Activated naive CD4-positive, alpha-beta T cell treated with anti-CD3 and anti-CD28 coated beads for 36 hours (primary cell): ENCODE measurements at regions not wholly inside any gene's neighbourhood (a gene's known extent, or its start where the extent isn't known, plus 50 kb on each side); places are given as distances from the start of the nearest gene placed in this dataset.

Source experiments
- CTCF ChIA-PET: fragments of 350-600 bp; sonication (Branson Sonifier 250); formaldehyde crosslinking; loops from one replicate; lab custom pipeline; 2021; ENCODE audit warnings: antibody characterized with exemption; lab: Charles Lee
- DNase-seq: peaks from one replicate; pipeline ENCODE4 v3.0.0-alpha.2; 2020
- H3K27ac Mint-ChIP-seq: one replicate; pipeline ENCODE4 v1.8.0; 2021; ENCODE audit warnings: mild to moderate bottlenecking, mixed read lengths
- H3K27me3 Mint-ChIP-seq: one replicate; pipeline ENCODE4 v1.8.0; 2021; ENCODE audit warnings: low read depth, mixed read lengths
- H3K36me3 Mint-ChIP-seq: one replicate; pipeline ENCODE4 v1.8.0; 2021; ENCODE audit warnings: low read depth, mixed read lengths
- H3K4me1 Mint-ChIP-seq: one replicate; pipeline ENCODE4 v1.8.0; 2021; ENCODE audit warnings: low read depth, mixed read lengths
- H3K4me3 Mint-ChIP-seq: one replicate; pipeline ENCODE4 v1.8.0; 2021; ENCODE audit warnings: mild to moderate bottlenecking, moderate library complexity, mixed read lengths
- H3K9me3 Mint-ChIP-seq: one replicate; pipeline ENCODE4 v1.8.0; 2021; ENCODE audit warnings: mixed read lengths
- intact Hi-C: fragments of 100-400 bp; cut with micrococcal nuclease; formaldehyde crosslinking; loops from one replicate; pipeline ENCODE4 v1.15.1; 2023

DNA sequence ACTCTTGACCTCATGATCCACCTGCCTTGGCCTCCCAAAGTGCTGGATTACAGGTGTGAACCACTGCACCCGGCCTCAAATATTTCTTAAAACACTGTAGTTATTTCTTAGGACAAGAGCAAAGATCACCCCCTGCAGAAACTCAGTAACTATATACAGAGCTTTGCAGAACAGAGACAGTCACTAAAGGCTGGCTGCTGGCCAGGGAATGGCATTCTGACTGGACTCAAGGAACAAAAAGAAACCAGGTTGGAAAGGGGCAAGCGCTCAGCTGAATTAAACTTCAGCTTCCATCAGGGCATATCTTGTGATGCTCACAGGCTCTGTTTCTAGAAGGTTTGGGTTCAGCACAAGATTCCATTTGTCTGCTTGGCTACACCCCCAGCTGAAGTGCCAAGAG is 95.8 kb downstream of the ADAMTS15 start:
- H3K27ac Mint-ChIP-seq: no peak overlapping the region
- H3K36me3 Mint-ChIP-seq: no peaks in the 10 kb centered on the region
- DNase-seq: no peak
- no peaks in the 10 kb centered on the region for H3K9me3 Mint-ChIP-seq
- CTCF ChIA-PET: no interaction called here
- no peak overlapping the region for H3K4me3 Mint-ChIP-seq
- H3K27me3 Mint-ChIP-seq: peaks cover 10% of the 10 kb centered on the region
- intact Hi-C loops: no loop called here
- no peaks in the 10 kb centered on the region for H3K4me1 Mint-ChIP-seq

DNA sequence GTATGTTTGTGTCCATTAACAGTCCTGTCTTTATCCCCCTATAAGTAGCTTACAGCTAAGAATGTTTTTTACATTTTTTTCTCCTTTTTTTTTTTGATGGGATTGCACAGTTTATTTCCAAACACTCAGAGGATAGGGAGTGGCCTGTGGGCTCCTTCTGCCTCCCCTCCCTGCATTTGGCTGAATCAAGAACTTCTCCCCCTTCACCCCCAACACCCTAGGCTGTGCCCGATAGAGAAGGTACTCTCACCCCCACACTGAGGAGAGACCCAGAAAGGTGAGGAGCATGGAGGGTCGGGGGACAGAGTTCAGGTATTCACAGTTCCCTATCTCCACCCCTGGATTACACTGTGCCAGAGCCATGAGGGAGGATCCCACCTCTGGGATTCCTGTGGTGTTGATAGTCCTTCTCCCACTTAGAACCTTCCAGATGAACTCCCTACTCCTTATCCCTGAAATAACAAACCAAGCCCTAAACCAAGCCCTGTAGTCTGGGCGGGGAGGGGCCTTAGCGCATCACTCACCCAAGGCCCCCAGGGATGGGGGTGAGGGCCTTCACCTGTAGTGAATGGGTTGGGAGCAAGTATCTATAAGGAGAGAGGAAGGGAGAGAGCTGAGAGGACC is 97.1 kb downstream of the ADAMTS15 start:
- Mint-ChIP-seq H3K27ac (no peak overlapping the region), H3K4me1 (no peaks in the 10 kb centered on the region), H3K36me3 (no peaks in the 10 kb centered on the region), H3K27me3 (peaks cover 10% of the 10 kb centered on the region), H3K9me3 (no peaks in the 10 kb centered on the region), H3K4me3 (no peak overlapping the region)
- intact Hi-C loops: no loop called here
- DNase-seq: no peak
- CTCF ChIA-PET: no interaction called here

DNA sequence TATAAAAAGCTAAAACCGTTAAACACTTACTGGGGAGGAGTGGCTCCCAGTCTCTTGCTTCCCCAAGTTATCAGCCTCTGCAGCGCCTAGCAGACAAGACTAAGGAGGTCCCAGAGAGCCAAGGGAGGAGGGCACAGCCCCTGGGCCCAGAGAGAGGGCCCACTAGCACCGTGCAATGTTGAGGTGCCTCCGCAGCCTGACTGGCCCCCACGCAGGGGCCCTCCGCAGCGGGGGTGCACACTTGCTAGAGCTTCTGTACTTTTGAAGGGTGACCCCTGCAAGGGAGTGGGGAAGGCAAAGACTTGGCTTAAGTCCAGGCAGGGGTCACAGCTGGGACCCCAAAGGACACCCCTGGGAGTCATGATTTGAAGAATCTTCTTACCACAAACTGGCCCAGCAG is 98.0 kb downstream of the ADAMTS15 start:
- Mint-ChIP-seq H3K4me1 (no peaks in the 10 kb centered on the region), H3K27me3 (peaks cover 10% of the 10 kb centered on the region), H3K27ac (no peak overlapping the region), H3K36me3 (no peaks in the 10 kb centered on the region), H3K9me3 (no peaks in the 10 kb centered on the region), H3K4me3 (no peak overlapping the region)
- no peak for DNase-seq
- intact Hi-C loops: no loop called here
- CTCF ChIA-PET: no interaction called here

DNA sequence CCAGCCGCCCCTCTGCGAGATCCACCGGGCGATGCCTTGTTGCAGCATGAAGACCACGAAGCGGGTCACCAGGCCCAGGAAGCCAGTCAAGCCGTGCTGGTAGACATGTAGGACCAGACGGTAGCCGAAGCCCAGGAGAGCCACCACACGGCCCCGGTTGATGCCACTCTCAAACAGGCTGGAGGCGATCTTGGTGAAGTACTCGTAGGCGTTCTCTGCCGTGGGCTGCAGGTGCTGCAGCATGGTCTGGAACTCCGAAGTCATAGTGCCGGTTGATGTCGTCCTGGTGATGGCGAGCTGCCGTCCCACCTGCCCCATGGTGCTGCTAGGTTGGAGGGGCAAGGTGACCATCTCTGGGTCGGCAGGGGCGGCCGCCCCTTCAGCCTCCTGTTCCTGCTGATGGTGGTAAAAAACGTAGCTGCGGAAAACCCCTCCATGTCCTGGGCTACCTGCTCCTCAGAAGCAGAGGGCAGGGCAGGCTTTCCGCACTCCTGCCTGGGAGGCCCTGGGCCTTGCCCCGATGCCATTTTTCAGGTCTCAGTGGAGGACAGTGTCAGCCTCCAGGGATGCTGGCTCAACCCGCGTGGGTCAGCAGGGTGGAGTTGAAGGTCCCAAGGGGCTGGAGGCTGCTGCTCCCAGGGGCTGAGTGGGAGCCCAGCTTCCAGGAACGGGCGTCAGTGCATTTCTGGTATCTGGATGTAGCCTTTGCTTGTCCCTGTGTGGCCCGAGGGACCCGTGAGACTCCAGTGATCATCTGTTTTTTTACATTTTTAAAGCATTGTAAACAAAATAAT is 98.7 kb downstream of the ADAMTS15 start:
- intact Hi-C loops: no loop called here
- no peaks in the 10 kb centered on the region for H3K36me3 Mint-ChIP-seq
- peaks cover 10% of the 10 kb centered on the region for H3K27me3 Mint-ChIP-seq
- H3K9me3 Mint-ChIP-seq: no peaks in the 10 kb centered on the region
- CTCF ChIA-PET: no interaction called here
- no peak overlapping the region for H3K27ac Mint-ChIP-seq
- no peak for DNase-seq
- no peak overlapping the region for H3K4me3 Mint-ChIP-seq
- H3K4me1 Mint-ChIP-seq: no peaks in the 10 kb centered on the region

DNA sequence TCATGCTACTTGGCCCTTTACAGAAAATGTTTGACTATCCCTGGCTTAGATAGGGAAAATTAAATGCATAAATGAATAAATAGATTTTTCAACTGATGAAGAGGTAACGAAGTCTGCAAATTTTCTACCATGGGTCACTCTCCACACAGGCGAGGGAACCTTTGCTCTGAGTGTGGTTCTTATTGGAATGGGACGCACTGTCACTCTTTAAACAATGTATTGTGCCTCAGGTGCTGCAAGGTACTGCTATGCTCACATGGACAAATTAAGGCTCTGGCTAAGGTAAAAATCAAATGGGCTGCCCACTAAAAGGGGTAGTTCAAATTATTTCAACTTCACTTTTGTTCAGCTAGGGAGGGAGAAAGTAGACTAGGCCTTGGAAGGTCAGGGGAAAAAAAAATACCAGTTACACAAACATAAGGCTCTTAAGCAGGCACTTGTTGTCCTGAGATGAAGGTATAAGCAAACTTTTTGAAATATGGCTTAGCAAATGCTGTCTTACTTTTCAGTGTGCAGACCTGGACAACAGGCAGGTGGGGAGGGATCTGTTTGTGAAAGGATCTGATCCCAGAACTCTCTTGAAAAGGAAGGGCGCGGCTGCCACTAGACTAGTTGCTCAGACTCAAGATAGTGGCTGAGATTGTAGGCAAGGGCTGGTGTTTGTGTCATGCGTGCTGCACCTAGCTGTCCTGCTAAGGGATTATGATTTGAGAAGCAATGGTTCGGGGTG is 99.5 kb downstream of the ADAMTS15 start:
- Mint-ChIP-seq H3K36me3 (no peaks in the 10 kb centered on the region), H3K27ac (no peak overlapping the region), H3K4me1 (no peaks in the 10 kb centered on the region), H3K27me3 (peaks cover 5% of the 10 kb centered on the region), H3K9me3 (no peaks in the 10 kb centered on the region), H3K4me3 (no peak overlapping the region)
- no peak for DNase-seq
- CTCF ChIA-PET: interaction anchor here (1.5 kb wide), 1 partner anchor 314 kb away, joined by 3 read pairs; no protein-coding TSS in a partner anchor
- intact Hi-C loops: no loop called here

DNA sequence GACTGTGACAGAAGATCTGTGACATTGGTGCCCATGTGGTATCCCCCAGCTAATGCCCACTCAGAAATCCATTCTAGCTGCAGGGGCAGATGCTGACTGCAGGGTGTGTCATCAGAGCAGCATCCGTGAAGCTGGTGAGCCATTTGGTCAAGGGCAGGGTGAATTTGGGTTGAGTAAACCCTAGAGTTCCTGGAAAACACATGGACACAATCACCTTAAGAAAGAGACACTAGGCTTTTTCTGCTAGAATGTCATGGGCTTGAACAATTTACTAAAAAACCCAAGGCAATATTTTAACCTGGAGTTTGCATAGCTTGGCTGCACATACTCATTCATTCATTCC is 100.0 kb downstream of the ADAMTS15 start:
- CTCF ChIA-PET: interaction anchor here (1.5 kb wide), 1 partner anchor 314 kb away, joined by 3 read pairs; no protein-coding TSS in a partner anchor
- H3K4me1 Mint-ChIP-seq: no peaks in the 10 kb centered on the region
- no peaks in the 10 kb centered on the region for H3K9me3 Mint-ChIP-seq
- intact Hi-C loops: no loop called here
- H3K27me3 Mint-ChIP-seq: peaks cover 5% of the 10 kb centered on the region
- no peak overlapping the region for H3K27ac Mint-ChIP-seq
- no peak overlapping the region for H3K4me3 Mint-ChIP-seq
- no peaks in the 10 kb centered on the region for H3K36me3 Mint-ChIP-seq
- DNase-seq: no peak

DNA sequence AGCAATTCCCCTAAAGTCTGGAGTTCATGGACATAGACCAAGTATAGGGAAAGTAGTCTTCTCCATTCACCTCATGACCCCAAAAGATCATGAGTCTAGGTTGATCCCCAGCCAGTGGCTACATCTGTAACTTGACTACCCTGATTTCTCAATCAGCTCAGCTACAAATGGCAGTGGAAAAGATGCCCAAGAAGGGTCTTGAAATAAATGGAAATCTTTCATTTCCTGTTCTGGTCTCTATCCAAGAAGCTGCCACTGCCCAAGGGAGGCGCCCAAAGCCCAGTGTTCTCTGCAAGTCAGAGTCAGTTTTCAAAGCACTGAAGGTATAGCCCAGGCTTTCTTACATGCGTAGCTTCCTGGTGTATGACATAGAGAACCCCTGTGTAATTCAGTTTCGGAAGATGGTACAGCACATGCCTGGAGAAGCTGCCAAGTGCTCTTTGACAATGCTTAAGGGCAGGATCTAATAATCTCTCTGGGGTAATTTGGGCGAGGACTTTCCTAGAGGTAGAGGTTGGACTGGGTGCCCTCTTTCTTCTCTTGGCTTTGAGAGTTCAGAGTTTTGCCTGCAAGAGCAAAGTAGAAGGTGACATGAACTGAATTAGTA is 101.1 kb downstream of the ADAMTS15 start:
- intact Hi-C loops: no loop called here
- CTCF ChIA-PET: interaction anchor here (1.5 kb wide), 1 partner anchor 313 kb away, joined by 3 read pairs; no protein-coding TSS in a partner anchor

DNA sequence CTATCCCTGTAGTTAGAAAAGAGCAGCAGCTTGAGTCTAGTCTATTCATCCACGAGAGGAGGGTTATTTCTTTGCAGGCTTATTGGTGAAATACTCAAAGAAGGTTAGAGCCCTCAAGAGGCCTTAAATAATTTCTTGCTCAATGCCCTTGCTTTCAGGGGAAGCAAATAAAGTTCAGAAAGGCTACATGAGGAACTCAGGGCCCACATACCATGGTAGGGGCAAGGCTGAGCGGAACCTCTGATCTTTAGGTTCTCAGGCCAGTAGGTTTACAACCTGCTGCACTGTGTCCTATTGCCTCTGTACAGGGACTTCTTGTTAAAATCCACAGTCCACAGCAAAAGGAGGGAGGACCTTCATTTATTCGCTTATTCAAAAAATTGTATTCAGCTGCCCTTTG is 101.7 kb downstream of the ADAMTS15 start:
- no peaks in the 10 kb centered on the region for H3K36me3 Mint-ChIP-seq
- H3K9me3 Mint-ChIP-seq: no peaks in the 10 kb centered on the region
- H3K4me1 Mint-ChIP-seq: no peaks in the 10 kb centered on the region
- intact Hi-C loops: no loop called here
- CTCF ChIA-PET: no interaction called here
- DNase-seq: no peak
- H3K27me3 Mint-ChIP-seq: peaks cover 7% of the 10 kb centered on the region
- H3K4me3 Mint-ChIP-seq: no peak overlapping the region
- no peak overlapping the region for H3K27ac Mint-ChIP-seq

More for the DNA sequence above, 101.1 kb downstream of the ADAMTS15 start:
- H3K36me3 Mint-ChIP-seq: no peaks in the 10 kb centered on the region
- H3K27ac Mint-ChIP-seq: no peak overlapping the region
- DNase-seq: no peak
- H3K4me1 Mint-ChIP-seq: no peaks in the 10 kb centered on the region
- no peak overlapping the region for H3K4me3 Mint-ChIP-seq
- H3K9me3 Mint-ChIP-seq: no peaks in the 10 kb centered on the region
- H3K27me3 Mint-ChIP-seq: peaks cover 8% of the 10 kb centered on the region

DNA sequence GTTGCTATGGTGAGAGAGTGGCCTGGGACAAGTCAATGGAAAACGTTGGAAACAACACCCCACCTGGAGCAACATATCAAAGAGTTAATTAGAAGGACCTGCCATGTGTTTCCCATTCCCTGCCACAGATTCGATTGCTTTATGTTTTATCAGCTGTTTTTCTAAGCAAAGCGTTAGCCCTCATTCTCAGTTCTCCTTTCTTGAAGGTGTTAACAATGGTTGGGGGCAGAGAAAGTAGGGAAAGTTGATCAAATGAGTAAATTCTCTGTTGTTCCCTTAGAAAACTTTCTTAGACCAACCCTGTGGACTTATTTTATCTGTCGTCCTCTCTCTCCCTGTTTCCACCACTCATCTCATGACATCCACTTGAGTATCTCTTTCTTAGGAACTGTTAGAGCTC is 102.5 kb downstream of the ADAMTS15 start:
- no peaks in the 10 kb centered on the region for H3K9me3 Mint-ChIP-seq
- peaks cover 4% of the 10 kb centered on the region for H3K27me3 Mint-ChIP-seq
- CTCF ChIA-PET: no interaction called here
- H3K4me1 Mint-ChIP-seq: no peaks in the 10 kb centered on the region
- H3K27ac Mint-ChIP-seq: no peak overlapping the region
- H3K36me3 Mint-ChIP-seq: no peaks in the 10 kb centered on the region
- no peak overlapping the region for H3K4me3 Mint-ChIP-seq
- DNase-seq: no peak
- intact Hi-C loops: no loop called here

DNA sequence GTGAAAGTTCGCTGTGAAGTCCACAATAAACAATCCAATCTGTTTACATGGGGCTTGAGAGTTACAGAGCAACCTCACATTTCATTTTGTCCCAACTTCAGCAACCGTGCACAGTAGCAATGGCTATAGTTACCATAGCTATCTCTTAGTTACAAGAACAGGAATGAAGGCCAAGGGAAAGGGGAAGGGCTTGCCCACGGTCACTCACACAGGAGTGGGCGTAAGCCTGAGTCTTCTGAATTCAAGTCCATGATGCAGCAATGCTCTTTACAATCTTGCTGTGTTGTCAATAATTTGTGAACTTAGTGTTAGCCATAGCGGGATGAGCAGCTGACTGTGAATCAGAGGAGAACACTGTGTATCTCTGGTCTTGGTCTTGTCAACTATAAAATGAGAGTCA is 102.9 kb downstream of the ADAMTS15 start:
- CTCF ChIA-PET: no interaction called here

DNA sequence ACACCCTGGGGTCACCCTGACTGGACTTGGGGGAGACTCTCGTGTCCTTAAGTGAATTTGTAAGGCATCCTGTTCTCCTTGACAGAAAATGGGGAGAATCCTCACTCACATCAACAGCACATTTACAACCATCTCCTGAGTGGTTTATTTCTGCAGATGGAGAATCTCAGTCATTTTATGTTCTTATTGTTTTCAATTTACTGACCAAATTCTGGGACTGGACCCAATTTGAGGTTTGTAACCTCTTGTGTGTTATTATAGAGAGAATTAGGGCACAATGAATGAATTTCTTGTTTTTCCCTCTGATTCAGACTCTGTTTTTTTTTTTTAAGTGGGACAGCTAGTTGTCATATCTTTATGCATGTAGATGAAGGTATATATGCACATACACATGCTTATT is 104.9 kb downstream of the ADAMTS15 start:
- Mint-ChIP-seq H3K27me3 (peaks cover 7% of the 10 kb centered on the region), H3K36me3 (no peaks in the 10 kb centered on the region), H3K27ac (no peak overlapping the region), H3K4me3 (no peak overlapping the region), H3K9me3 (no peaks in the 10 kb centered on the region), H3K4me1 (no peaks in the 10 kb centered on the region)
- CTCF ChIA-PET: interaction anchor here (1.6 kb wide), 1 partner anchor 309 kb away, joined by 5 read pairs; no protein-coding TSS in a partner anchor
- intact Hi-C loops: no loop called here
- no peak for DNase-seq

More for the DNA sequence above, 102.9 kb downstream of the ADAMTS15 start:
- H3K4me1 Mint-ChIP-seq: no peaks in the 10 kb centered on the region
- H3K4me3 Mint-ChIP-seq: no peak overlapping the region
- intact Hi-C loops: no loop called here
- peaks cover 6% of the 10 kb centered on the region for H3K27me3 Mint-ChIP-seq
- no peaks in the 10 kb centered on the region for H3K36me3 Mint-ChIP-seq
- H3K9me3 Mint-ChIP-seq: no peaks in the 10 kb centered on the region
- no peak for DNase-seq
- H3K27ac Mint-ChIP-seq: no peak overlapping the region

DNA sequence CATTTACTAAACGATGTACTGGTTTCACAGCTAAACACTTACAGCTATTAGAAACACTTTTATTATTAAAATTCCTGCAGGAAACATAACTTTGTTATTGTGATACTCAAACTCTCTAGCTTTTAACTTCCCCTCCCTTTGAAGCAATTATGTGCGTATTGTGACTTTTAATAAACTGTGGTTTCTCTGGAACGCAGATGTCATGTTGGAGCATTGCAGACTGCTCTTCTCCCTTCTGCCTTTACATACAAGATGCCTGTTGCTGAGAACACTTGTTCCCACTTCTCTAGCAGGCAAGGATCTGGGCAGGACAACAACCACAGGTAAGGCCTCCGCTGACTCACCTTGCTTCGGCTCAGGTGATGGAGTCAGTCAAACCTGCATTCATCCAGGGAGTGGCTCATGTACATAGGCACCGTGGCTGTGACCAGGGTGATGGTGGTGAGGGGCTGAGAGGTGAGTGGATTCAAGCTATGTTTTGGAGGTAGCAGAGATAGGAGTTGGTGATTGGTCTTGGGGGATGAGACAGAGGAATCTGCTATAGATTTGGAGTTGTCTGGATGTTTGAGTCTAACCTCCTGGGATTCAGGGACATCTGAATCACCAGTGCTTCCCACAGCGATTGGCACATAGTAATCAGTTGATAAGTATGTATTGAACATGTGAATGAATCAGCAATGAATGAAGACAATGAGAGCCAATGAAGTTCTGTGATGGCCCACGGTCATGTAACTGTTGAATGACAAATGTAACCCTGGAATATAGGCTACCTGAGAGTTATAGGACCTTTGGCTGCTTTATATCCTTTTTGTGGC is 106.0 kb downstream of the ADAMTS15 start:
- CTCF ChIA-PET: no interaction called here
- Mint-ChIP-seq H3K27me3 (peaks cover 10% of the 10 kb centered on the region), H3K4me1 (no peaks in the 10 kb centered on the region), H3K36me3 (no peaks in the 10 kb centered on the region), H3K4me3 (no peak overlapping the region), H3K27ac (no peak overlapping the region), H3K9me3 (no peaks in the 10 kb centered on the region)
- intact Hi-C loops: no loop called here
- no peak for DNase-seq
